ENCODE measurements at regions not wholly inside any gene's neighbourhood (a gene's known extent, or its start where the extent isn't known, plus 50 kb on each side); places are given as distances from the start of the nearest gene placed in this dataset.

- no peaks in the 10 kb centered on the region for H3K36me3 ChIP-seq
- ATAC-seq (no peak), DNase-seq (no peak)
- TF ChIP-seq POLR2A (IDR thresholded peaks at IDR 0.05): no peak
- TF ChIP-seq CTCF (IDR thresholded peaks at IDR 0.05): no peak
- intact Hi-C loops (cut with DNase I): no loop called here
- no peak overlapping the region for H3K4me3 ChIP-seq
- no peaks in the 10 kb centered on the region for H3K4me1 ChIP-seq
- H3K27ac ChIP-seq: no peak overlapping the region
- no peaks in the 10 kb centered on the region for H3K27me3 ChIP-seq
- H3K9me3 ChIP-seq: no peaks in the 10 kb centered on the region
- WGBS (ENCODE audit: insufficient coverage, low coverage, low lambda C conversion rate, missing lambda C conversion rate): 94% methylated on average over 1 of the region's 1 CpG
Observed at GRCh38 chr6:40654828-40655227, 67.7 kb upstream of the LRFN2 start.

GRCh38 chr6:40645043-40645442 is 57.9 kb upstream of the LRFN2 start:
- 45% methylated on average over 5 of the region's 6 CpGs for WGBS (ENCODE audit: insufficient coverage, low coverage, low lambda C conversion rate, missing lambda C conversion rate)
- no peak for TF ChIP-seq POLR2A (IDR thresholded peaks at IDR 0.05)
- no peak for TF ChIP-seq CTCF (IDR thresholded peaks at IDR 0.05)
- H3K4me3 ChIP-seq: no peak overlapping the region
- no peaks in the 10 kb centered on the region for H3K36me3 ChIP-seq
- DNase-seq (no peak), ATAC-seq (no peak)
- intact Hi-C loops (cut with DNase I): no loop called here
- no peaks in the 10 kb centered on the region for H3K4me1 ChIP-seq
- no peaks in the 10 kb centered on the region for H3K27me3 ChIP-seq
- H3K27ac ChIP-seq: no peak overlapping the region
- no peaks in the 10 kb centered on the region for H3K9me3 ChIP-seq

- ATAC-seq: no peak
- 80% methylated on average over 1 of the region's 1 CpG for WGBS (ENCODE audit: insufficient coverage, low coverage, low lambda C conversion rate, missing lambda C conversion rate)
- TF ChIP-seq CTCF (IDR thresholded peaks at IDR 0.05) (no peak), POLR2A (IDR thresholded peaks at IDR 0.05) (no peak)
Observed at GRCh38 chr6:40642837-40643236, 55.7 kb upstream of the LRFN2 start.

GRCh38 chr6:40642190-40642589 is 55.0 kb upstream of the LRFN2 start:
- no peaks in the 10 kb centered on the region for H3K27me3 ChIP-seq
- DNase-seq (no peak), ATAC-seq (no peak)
- 80% methylated on average over 5 of the region's 5 CpGs for WGBS (ENCODE audit: insufficient coverage, low coverage, low lambda C conversion rate, missing lambda C conversion rate)
- H3K36me3 ChIP-seq: no peaks in the 10 kb centered on the region
- no peak overlapping the region for H3K27ac ChIP-seq
- H3K4me1 ChIP-seq: no peaks in the 10 kb centered on the region
- intact Hi-C loops (cut with DNase I): no loop called here
- no peak overlapping the region for H3K4me3 ChIP-seq
- TF ChIP-seq POLR2A (IDR thresholded peaks at IDR 0.05) (no peak), CTCF (IDR thresholded peaks at IDR 0.05) (no peak)
- H3K9me3 ChIP-seq: no peaks in the 10 kb centered on the region

More at GRCh38 chr6:40642837-40643236, 55.7 kb upstream of the LRFN2 start:
- Histone ChIP-seq H3K4me1 (no peaks in the 10 kb centered on the region), H3K4me3 (no peak overlapping the region), H3K27me3 (no peaks in the 10 kb centered on the region), H3K36me3 (no peaks in the 10 kb centered on the region), H3K27ac (no peak overlapping the region), H3K9me3 (no peaks in the 10 kb centered on the region)
- intact Hi-C loops (cut with DNase I): no loop called here
- DNase-seq: no peak

- ATAC-seq (no peak), DNase-seq (no peak)
- intact Hi-C loops (cut with DNase I): no loop called here
- Histone ChIP-seq H3K27ac (no peak overlapping the region), H3K9me3 (no peaks in the 10 kb centered on the region), H3K36me3 (no peaks in the 10 kb centered on the region), H3K4me1 (no peaks in the 10 kb centered on the region), H3K27me3 (no peaks in the 10 kb centered on the region), H3K4me3 (no peak overlapping the region)
- no peak for TF ChIP-seq CTCF (IDR thresholded peaks at IDR 0.05)
- TF ChIP-seq POLR2A (IDR thresholded peaks at IDR 0.05): no peak
- WGBS (ENCODE audit: insufficient coverage, low coverage, low lambda C conversion rate, missing lambda C conversion rate): 34% methylated on average over 11 of the region's 16 CpGs
Observed at GRCh38 chr6:40640599-40641227, 53.5 kb upstream of the LRFN2 start.

Measured in right lobe of liver (tissue), 6 donors.